Adrenal gland (tissue), 9 donors: ENCODE measurements at regions not wholly inside any gene's neighbourhood (a gene's known extent, or its start where the extent isn't known, plus 50 kb on each side); places are given as distances from the start of the nearest gene placed in this dataset.

Experiments used
- DNase-seq, 7 donors: peaks; one replicate each; pipeline ENCODE4 v3.0.0-alpha.2; 2019 to 2020
- H3K27ac ChIP-seq, 5 donors: fragments of 200-600 bp; sonication (generic) in 4 of 5; 1 replicate in 3 of 5; 2 replicates in 2 of 5; pipeline versions ENCODE4 v1.5.1 to v1.8.0; 2016 to 2020; ENCODE audit warnings: mild to moderate bottlenecking in 1 of 5
- H3K27me3 ChIP-seq: fragments of 200-600 bp; 2 replicates; pipeline ENCODE4 v1.8.0; 2021
- H3K36me3 ChIP-seq, 2 donors: fragments of 200-600 bp; replicated peaks in 1 of 2; 1 replicate in 1 of 2; 2 replicates in 1 of 2; pipeline versions ENCODE4 v1.5.1 to v1.8.0; 2018 to 2022
- H3K4me1 ChIP-seq, 2 donors: fragments of 200-600 bp; replicated peaks in 1 of 2; 1 replicate in 1 of 2; 2 replicates in 1 of 2; pipeline versions ENCODE4 v1.5.1 to v1.8.0; 2018 to 2021
- H3K4me3 ChIP-seq, 4 donors: fragments of 200-600 bp; sonication (generic) in 3 of 4; one replicate each; pipeline ENCODE4 v1.5.1; 2016 to 2018
- H3K9me3 ChIP-seq, 3 donors: fragments of 200-600 bp; sonication (generic) in 1 of 3; replicated peaks in 1 of 3; 1 replicate in 2 of 3; 2 replicates in 1 of 3; pipeline versions ENCODE4 v1.5.1 to v1.8.0; 2016 to 2021
- POLR2A ChIP-seq, 2 donors: fragments of 450-650 bp; IDR thresholded peaks; one replicate each; pipeline ENCODE4 v1.6.1; 2017; ENCODE audit warnings: antibody characterized with exemption in 2 of 2, mild to moderate bottlenecking in 2 of 2, moderate library complexity in 1 of 2
- WGBS, 4 donors: extraction: QIAGEN DNeasy Blood & Tissue Kit in 2 of 4; methylation state at CpG; one replicate each; pipeline versions ENCODE4 v1.1.5 to v1.1.7; 2013 to 2017; 5-methylcytosine and 5-hydroxymethylcytosine counted together
- intact Hi-C, 2 donors: fragments of 100-400 bp; cut with DNase I; formaldehyde crosslinking; loops; one replicate each; pipeline versions ENCODE4 v1.14.1 to v1.15.0; 2022 to 2023
- TF ChIP-seq, protein P1 (sequence below), 6 experiments: fragments of 450-650 bp in 4 of 6; fragments of 200-600 bp in 2 of 6; sonication (generic) in 1 of 6; IDR thresholded peaks; 1 replicate in 5 of 6; 2 replicates in 1 of 6; pipeline versions ENCODE4 v1.5.1 to v1.8.0; 2016 to 2021; ENCODE audit warnings: antibody characterized with exemption in 6 of 6, mild to moderate bottlenecking in 2 of 6, moderate library complexity in 1 of 6
- donor health status: healthy with polysubstance abuse.
- donor health status: Bipolar disorder and iron deficiency.
- donor health status: DM: yes; HTN: yes; CAD: no.
- donor health status: DM: no; HTN: no; CAD: no.
- donor health status: DM: no; HTN: no; CAD: no.

GRCh38 chr1:95369985-95370690, 136.1 kb downstream of the RWDD3 start:
- TF ChIP-seq POLR2A (IDR thresholded peaks at IDR 0.05), result no peak
- TF ChIP-seq, protein P1, sequence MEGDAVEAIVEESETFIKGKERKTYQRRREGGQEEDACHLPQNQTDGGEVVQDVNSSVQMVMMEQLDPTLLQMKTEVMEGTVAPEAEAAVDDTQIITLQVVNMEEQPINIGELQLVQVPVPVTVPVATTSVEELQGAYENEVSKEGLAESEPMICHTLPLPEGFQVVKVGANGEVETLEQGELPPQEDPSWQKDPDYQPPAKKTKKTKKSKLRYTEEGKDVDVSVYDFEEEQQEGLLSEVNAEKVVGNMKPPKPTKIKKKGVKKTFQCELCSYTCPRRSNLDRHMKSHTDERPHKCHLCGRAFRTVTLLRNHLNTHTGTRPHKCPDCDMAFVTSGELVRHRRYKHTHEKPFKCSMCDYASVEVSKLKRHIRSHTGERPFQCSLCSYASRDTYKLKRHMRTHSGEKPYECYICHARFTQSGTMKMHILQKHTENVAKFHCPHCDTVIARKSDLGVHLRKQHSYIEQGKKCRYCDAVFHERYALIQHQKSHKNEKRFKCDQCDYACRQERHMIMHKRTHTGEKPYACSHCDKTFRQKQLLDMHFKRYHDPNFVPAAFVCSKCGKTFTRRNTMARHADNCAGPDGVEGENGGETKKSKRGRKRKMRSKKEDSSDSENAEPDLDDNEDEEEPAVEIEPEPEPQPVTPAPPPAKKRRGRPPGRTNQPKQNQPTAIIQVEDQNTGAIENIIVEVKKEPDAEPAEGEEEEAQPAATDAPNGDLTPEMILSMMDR (IDR thresholded peaks at IDR 0.05), result no peak
- Histone ChIP-seq H3K27me3 (no peaks in the 10 kb centered on the region), H3K36me3 (no peaks in the 10 kb centered on the region), H3K27ac (no peak overlapping the region), H3K9me3 (no peaks in the 10 kb centered on the region), H3K4me1 (no peaks in the 10 kb centered on the region), H3K4me3 (no peak overlapping the region)
- intact Hi-C loops, result no loop called here
- WGBS, 4 donors, result 60 to 66% (median 61%) methylated on average over 7 of the region's 7 CpGs
- no peak for DNase-seq

GRCh38 chr1:95370691-95371562, 136.9 kb downstream of the RWDD3 start:
- Histone ChIP-seq H3K9me3 (no peaks in the 10 kb centered on the region), H3K4me3 (no peak overlapping the region), H3K27me3 (no peaks in the 10 kb centered on the region), H3K4me1 (no peaks in the 10 kb centered on the region), H3K36me3 (no peaks in the 10 kb centered on the region), H3K27ac (no peak overlapping the region)
- DNase-seq, result no peak
- TF ChIP-seq, protein P1 (IDR thresholded peaks at IDR 0.05), result no peak
- WGBS, 4 donors, result 45 to 53% (median 49%) methylated on average over 13 of the region's 13 CpGs
- intact Hi-C loops, result no loop called here

GRCh38 chr1:95371666-95372282, 137.8 kb downstream of the RWDD3 start:
- no peaks in the 10 kb centered on the region for H3K9me3 ChIP-seq
- no peaks in the 10 kb centered on the region for H3K27me3 ChIP-seq
- no peak overlapping the region for H3K4me3 ChIP-seq
- 83 to 91% (median 86%) methylated on average over 12 of the region's 12 CpGs for WGBS, 4 donors
- DNase-seq, result no peak
- H3K27ac ChIP-seq, result no peak overlapping the region
- no peaks in the 10 kb centered on the region for H3K4me1 ChIP-seq
- intact Hi-C loops, result no loop called here
- TF ChIP-seq, protein P1 (IDR thresholded peaks at IDR 0.05), result no peak
- no peak for TF ChIP-seq POLR2A (IDR thresholded peaks at IDR 0.05)
- no peaks in the 10 kb centered on the region for H3K36me3 ChIP-seq

DNA sequence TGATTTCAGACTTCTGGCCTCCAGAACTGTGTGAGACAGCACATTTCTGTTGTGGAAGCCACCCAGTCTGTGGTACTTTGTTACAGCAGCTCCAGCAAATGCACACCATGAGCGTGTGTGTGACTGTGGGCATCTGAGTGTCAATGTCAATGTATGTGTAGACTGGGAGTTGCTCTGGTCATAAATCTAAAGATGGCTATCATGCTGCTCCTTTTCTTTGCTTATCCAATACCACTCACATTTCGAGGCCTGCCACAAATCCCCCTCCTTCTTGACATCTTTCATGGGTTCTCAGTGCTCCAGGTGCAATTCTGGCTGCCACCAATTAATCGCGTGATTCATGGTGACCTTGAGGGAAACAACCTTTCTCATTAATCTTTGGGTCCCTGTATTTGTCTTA, 141.2 kb downstream of the RWDD3 start:
- no peaks in the 10 kb centered on the region for H3K4me1 ChIP-seq
- H3K36me3 ChIP-seq, result no peaks in the 10 kb centered on the region
- no peak overlapping the region for H3K4me3 ChIP-seq
- WGBS, 4 donors, result 48 to 67% (median 53%) methylated on average over 4 of the region's 4 CpGs
- intact Hi-C loops, result no loop called here
- TF ChIP-seq POLR2A (IDR thresholded peaks at IDR 0.05), result no peak
- H3K9me3 ChIP-seq, result no peaks in the 10 kb centered on the region
- no peaks in the 10 kb centered on the region for H3K27me3 ChIP-seq
- no peak for DNase-seq
- H3K27ac ChIP-seq, result no peak overlapping the region
